ENCODE measurements at regions not wholly inside any gene's neighbourhood (a gene's known extent, or its start where the extent isn't known, plus 50 kb on each side); places are given as distances from the start of the nearest gene placed in this dataset.

DNA sequence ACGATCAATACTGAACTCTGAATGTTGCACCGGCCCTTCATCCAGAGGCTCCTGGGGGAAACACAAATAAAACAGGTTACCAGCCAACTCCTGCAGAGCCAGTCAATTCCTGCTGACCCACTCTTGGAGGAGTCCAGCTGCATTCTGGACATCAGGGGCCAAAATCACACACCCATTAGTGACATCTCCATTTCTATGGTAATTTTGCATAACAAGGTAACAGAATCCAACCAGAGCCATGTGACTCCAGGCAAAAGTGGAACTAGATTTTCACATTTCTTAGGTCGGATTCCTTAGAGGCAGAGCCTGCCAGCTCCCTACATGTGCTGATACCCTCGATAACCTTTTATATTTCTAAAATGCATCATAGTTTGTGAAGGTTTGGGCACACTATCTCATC is 119.2 kb upstream of the CTNNB1 start:
- TF ChIP-seq, protein P1, sequence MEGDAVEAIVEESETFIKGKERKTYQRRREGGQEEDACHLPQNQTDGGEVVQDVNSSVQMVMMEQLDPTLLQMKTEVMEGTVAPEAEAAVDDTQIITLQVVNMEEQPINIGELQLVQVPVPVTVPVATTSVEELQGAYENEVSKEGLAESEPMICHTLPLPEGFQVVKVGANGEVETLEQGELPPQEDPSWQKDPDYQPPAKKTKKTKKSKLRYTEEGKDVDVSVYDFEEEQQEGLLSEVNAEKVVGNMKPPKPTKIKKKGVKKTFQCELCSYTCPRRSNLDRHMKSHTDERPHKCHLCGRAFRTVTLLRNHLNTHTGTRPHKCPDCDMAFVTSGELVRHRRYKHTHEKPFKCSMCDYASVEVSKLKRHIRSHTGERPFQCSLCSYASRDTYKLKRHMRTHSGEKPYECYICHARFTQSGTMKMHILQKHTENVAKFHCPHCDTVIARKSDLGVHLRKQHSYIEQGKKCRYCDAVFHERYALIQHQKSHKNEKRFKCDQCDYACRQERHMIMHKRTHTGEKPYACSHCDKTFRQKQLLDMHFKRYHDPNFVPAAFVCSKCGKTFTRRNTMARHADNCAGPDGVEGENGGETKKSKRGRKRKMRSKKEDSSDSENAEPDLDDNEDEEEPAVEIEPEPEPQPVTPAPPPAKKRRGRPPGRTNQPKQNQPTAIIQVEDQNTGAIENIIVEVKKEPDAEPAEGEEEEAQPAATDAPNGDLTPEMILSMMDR (IDR thresholded peaks at IDR 0.05): no peak
- TF ChIP-seq POLR2A (IDR thresholded peaks at IDR 0.05; ENCODE audit: low read depth) (no peak), EP300 (IDR thresholded peaks at IDR 0.05) (no peak), POLR2AphosphoS5 (IDR thresholded peaks at IDR 0.05) (no peak)
